HG02970 (cell line): ENCODE measurements at regions not wholly inside any gene's neighbourhood (a gene's known extent, or its start where the extent isn't known, plus 50 kb on each side); places are given as distances from the start of the nearest gene placed in this dataset.

ENCODE experiments used
- ATAC-seq: cut with Tn5 transposase; IDR thresholded peaks from one replicate; pipeline ENCODE4 v1.9.1; 2021; ENCODE audit warnings: mild to moderate bottlenecking, moderate library complexity, moderate number of reproducible peaks; ENCODE audit not compliant: unreplicated experiment, low FRiP score

- ATAC-seq: no peak
Measured at GRCh38 chr4:24312261-24312913, 272.0 kb downstream of the DHX15 start.

- ATAC-seq: no peak
Measured at GRCh38 chr4:24303926-24304325, 280.4 kb downstream of the DHX15 start.

- no peak for ATAC-seq
Measured at GRCh38 chr4:24298911-24299310, 285.4 kb downstream of the DHX15 start.

- no peak for ATAC-seq
Measured at GRCh38 chr4:24287096-24287495, 297.3 kb downstream of the DHX15 start.

GRCh38 chr4:24285759-24286158, 298.6 kb downstream of the DHX15 start:
- no peak for ATAC-seq

- ATAC-seq: no peak
Measured at GRCh38 chr4:24282446-24282845, 301.9 kb downstream of the DHX15 start.

GRCh38 chr4:24279911-24280375, 304.4 kb downstream of the DHX15 start:
- ATAC-seq: no peak

GRCh38 chr4:24279469-24279868, 304.9 kb downstream of the DHX15 start:
- ATAC-seq: no peak

- ATAC-seq: no peak
Measured at GRCh38 chr4:24278693-24279092, 305.7 kb downstream of the DHX15 start.

- no peak for ATAC-seq
Measured at GRCh38 chr4:24274381-24274941, 309.9 kb downstream of the DHX15 start.

- no peak for ATAC-seq
Measured at GRCh38 chr4:24273136-24273535, 311.2 kb downstream of the DHX15 start.

GRCh38 chr4:24266951-24267722, 317.2 kb downstream of the DHX15 start:
- ATAC-seq: no peak

- no peak for ATAC-seq
Measured at GRCh38 chr4:24265989-24266388, 318.4 kb downstream of the DHX15 start.

- ATAC-seq: no peak
Measured at GRCh38 chr4:24262616-24263015, 321.7 kb downstream of the DHX15 start.

GRCh38 chr4:24262084-24262483, 322.3 kb downstream of the DHX15 start:
- no peak for ATAC-seq

- no peak for ATAC-seq
Measured at GRCh38 chr4:24260923-24261564, 323.3 kb downstream of the DHX15 start.

GRCh38 chr4:24260133-24260715, 324.1 kb downstream of the DHX15 start:
- no peak for ATAC-seq

GRCh38 chr4:24256547-24256946, 327.8 kb downstream of the DHX15 start:
- no peak for ATAC-seq

- ATAC-seq: no peak
Measured at GRCh38 chr4:24256066-24256465, 328.3 kb downstream of the DHX15 start.

- no peak for ATAC-seq
Measured at GRCh38 chr4:24252121-24252520, 332.2 kb downstream of the DHX15 start.

- no peak for ATAC-seq
Measured at GRCh38 chr4:24251589-24251988, 332.8 kb downstream of the DHX15 start.
